ENCODE measurements at regions not wholly inside any gene's neighbourhood (a gene's known extent, or its start where the extent isn't known, plus 50 kb on each side); places are given as distances from the start of the nearest gene placed in this dataset.
A peak's percentile ranks its signal among the peaks of the same experiment; 100 is the strongest.

DNA sequence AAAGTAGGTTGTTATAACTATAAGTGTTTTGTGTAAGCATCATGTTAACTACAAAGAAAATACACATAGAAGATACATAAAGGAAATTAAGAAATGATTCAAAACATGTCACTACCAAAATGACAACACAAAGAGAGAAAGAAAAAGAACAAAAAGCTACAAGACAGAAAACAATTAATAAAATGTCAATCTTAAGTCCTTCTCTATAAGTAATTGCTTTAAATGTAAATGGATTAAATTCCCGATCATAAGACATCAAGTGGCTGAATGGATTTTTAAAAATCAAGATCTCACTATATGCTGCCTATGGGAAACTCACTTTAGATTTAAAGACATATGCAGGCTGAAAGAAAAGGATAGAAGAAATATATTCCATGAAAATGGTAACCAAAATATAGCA is 232.3 kb upstream of the NFIA start:
- H2BK15ac ChIP-seq (ENCODE audit: low read depth, poor library complexity, severe bottlenecking): no peak overlapping the region
- no peak overlapping the region for H3K14ac ChIP-seq (ENCODE audit: low read length in 2 of 2)
- no peak overlapping the region for H3K9ac ChIP-seq (ENCODE audit: low read length)
- no peak overlapping the region for H2BK12ac ChIP-seq (ENCODE audit: low read length in 2 of 2)
- no peaks in the 10 kb centered on the region for H3K9me3 ChIP-seq (ENCODE audit: control insufficient read depth, low read length)
- H3K27ac ChIP-seq (ENCODE audit: low read length, poor library complexity, severe bottlenecking): no peak overlapping the region
- H2BK120ac ChIP-seq (ENCODE audit: low read depth, low read length): no peak overlapping the region
- no peak overlapping the region for H3K18ac ChIP-seq (ENCODE audit: low read depth in 1 of 2, low read length in 2 of 2)
- H2AK5ac ChIP-seq (ENCODE audit: low read length, severe bottlenecking): no peak overlapping the region
- H3K4me3 ChIP-seq (ENCODE audit: insufficient read depth in 1 of 2, low read depth in 1 of 2, low read length in 2 of 2): no peak overlapping the region
- H4K91ac ChIP-seq (ENCODE audit: low read length): no peak overlapping the region
- no peak overlapping the region for H4K8ac ChIP-seq (ENCODE audit: low read length)
- no peak overlapping the region for H2AFZ ChIP-seq (ENCODE audit: low read depth, low read length)
- H3K23ac ChIP-seq (ENCODE audit: low read length in 2 of 2): no peak overlapping the region
- no peak overlapping the region for H3K4me2 ChIP-seq (ENCODE audit: low read length, poor library complexity, severe bottlenecking)
- H3K4me1 ChIP-seq (ENCODE audit: control insufficient read depth, insufficient read depth, low read depth, low read length): no peaks in the 10 kb centered on the region
- no peaks in the 10 kb centered on the region for H3K36me3 ChIP-seq (ENCODE audit: control insufficient read depth in 1 of 2, insufficient read depth in 2 of 2, low read depth in 1 of 2, low read length in 2 of 2)
- H3K4ac ChIP-seq (ENCODE audit: low read depth in 1 of 2, low read length in 2 of 2): no peak overlapping the region
- no CpG with 5 or more reads among the region's 1 CpG for WGBS
- DNase-seq: no peak
- H2BK5ac ChIP-seq (ENCODE audit: low read depth, low read length, poor library complexity, severe bottlenecking): no peak overlapping the region
- no peaks in the 10 kb centered on the region for H3K27me3 ChIP-seq (ENCODE audit: control insufficient read depth in 1 of 2, insufficient read depth in 1 of 2, low read length in 2 of 2)
- H3K79me1 ChIP-seq (replicated peaks; ENCODE audit: low read length, poor library complexity, severe bottlenecking): no peaks in the 10 kb centered on the region

DNA sequence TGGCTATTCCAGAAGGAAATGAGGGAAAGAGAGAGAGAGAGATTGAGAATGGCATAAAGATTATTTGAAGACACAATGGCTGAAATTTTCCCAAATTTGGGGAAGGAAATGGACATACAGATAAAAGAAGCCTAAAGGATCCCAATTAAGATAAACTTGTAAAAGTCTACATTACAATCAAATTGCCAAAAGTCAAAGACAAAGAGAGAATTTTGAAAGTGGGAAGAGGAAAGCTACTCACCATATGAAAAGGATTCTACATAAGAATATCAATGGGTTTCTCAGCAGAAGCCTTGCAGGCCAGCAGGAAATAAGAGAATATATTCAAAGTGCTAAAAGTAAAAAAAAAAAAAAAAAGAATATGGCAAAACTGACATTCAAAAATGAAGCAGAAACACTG is 233.0 kb upstream of the NFIA start:
- no peak overlapping the region for H4K91ac ChIP-seq (ENCODE audit: low read length)
- no peaks in the 10 kb centered on the region for H3K79me1 ChIP-seq (replicated peaks; ENCODE audit: low read length, poor library complexity, severe bottlenecking)
- H3K36me3 ChIP-seq (ENCODE audit: control insufficient read depth in 1 of 2, insufficient read depth in 2 of 2, low read depth in 1 of 2, low read length in 2 of 2): no peaks in the 10 kb centered on the region
- H4K8ac ChIP-seq (ENCODE audit: low read length): no peak overlapping the region
- H2AFZ ChIP-seq (ENCODE audit: low read depth, low read length): no peak overlapping the region
- no peak overlapping the region for H3K4me3 ChIP-seq (ENCODE audit: insufficient read depth in 1 of 2, low read depth in 1 of 2, low read length in 2 of 2)
- H2BK5ac ChIP-seq (ENCODE audit: low read depth, low read length, poor library complexity, severe bottlenecking): no peak overlapping the region
- H3K4ac ChIP-seq (ENCODE audit: low read depth in 1 of 2, low read length in 2 of 2): no peak overlapping the region
- H2AK5ac ChIP-seq (ENCODE audit: low read length, severe bottlenecking): no peak overlapping the region
- no peak for DNase-seq
- no peak overlapping the region for H2BK12ac ChIP-seq (ENCODE audit: low read length in 2 of 2)
- H3K23ac ChIP-seq (ENCODE audit: low read length in 2 of 2): no peak overlapping the region
- no peak overlapping the region for H2BK120ac ChIP-seq (ENCODE audit: low read depth, low read length)
- no peak overlapping the region for H3K14ac ChIP-seq (ENCODE audit: low read length in 2 of 2)
- no peak overlapping the region for H3K18ac ChIP-seq (ENCODE audit: low read depth in 1 of 2, low read length in 2 of 2)
- H3K27ac ChIP-seq (ENCODE audit: low read length, poor library complexity, severe bottlenecking): no peak overlapping the region
- H3K4me1 ChIP-seq (ENCODE audit: control insufficient read depth, insufficient read depth, low read depth, low read length): no peaks in the 10 kb centered on the region
- H3K9ac ChIP-seq (ENCODE audit: low read length): no peak overlapping the region
- no peak overlapping the region for H3K4me2 ChIP-seq (ENCODE audit: low read length, poor library complexity, severe bottlenecking)
- H3K9me3 ChIP-seq (ENCODE audit: control insufficient read depth, low read length): no peaks in the 10 kb centered on the region
- no peak overlapping the region for H2BK15ac ChIP-seq (ENCODE audit: low read depth, poor library complexity, severe bottlenecking)
- no peaks in the 10 kb centered on the region for H3K27me3 ChIP-seq (ENCODE audit: control insufficient read depth in 1 of 2, insufficient read depth in 1 of 2, low read length in 2 of 2)

DNA sequence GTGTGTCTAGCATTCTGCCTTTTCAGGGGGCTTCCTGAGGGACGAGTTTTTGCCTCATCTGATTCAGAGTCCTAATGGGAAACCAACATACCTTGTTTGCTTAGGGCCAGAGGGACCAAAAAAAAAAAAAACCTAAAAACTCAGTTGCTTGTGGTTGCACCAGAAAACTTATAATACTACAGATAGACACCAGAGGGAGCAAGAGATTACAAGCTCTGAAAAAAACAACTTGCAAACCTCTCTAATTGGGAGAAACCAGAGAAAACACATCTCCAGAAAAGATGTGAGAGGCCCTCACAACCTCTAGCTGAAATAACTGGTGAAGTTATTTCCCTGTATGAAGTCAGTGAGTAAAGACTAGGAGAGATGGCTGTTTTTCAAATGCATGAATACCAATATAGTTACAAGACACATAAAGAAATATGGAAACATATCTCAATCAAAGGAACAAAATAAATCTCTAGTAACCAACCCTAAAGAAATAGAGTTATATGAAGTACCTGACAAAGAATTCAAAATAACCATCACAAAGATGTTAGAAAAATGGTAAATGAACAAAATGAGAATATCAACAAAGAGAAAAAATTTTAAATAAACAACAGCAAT is 233.7 kb upstream of the NFIA start:
- Histone ChIP-seq H3K36me3 (ENCODE audit: control insufficient read depth in 1 of 2, insufficient read depth in 2 of 2, low read depth in 1 of 2, low read length in 2 of 2) (no peaks in the 10 kb centered on the region), H3K4ac (ENCODE audit: low read depth in 1 of 2, low read length in 2 of 2) (no peak overlapping the region), H2BK5ac (ENCODE audit: low read depth, low read length, poor library complexity, severe bottlenecking) (no peak overlapping the region), H4K91ac (ENCODE audit: low read length) (no peak overlapping the region), H4K8ac (ENCODE audit: low read length) (no peak overlapping the region), H2AK5ac (ENCODE audit: low read length, severe bottlenecking) (no peak overlapping the region), H3K9me3 (ENCODE audit: control insufficient read depth, low read length) (no peaks in the 10 kb centered on the region), H3K79me1 (replicated peaks; ENCODE audit: low read length, poor library complexity, severe bottlenecking) (no peaks in the 10 kb centered on the region), H3K23ac (ENCODE audit: low read length in 2 of 2) (no peak overlapping the region), H2BK15ac (ENCODE audit: low read depth, poor library complexity, severe bottlenecking) (no peak overlapping the region), H3K27ac (ENCODE audit: low read length, poor library complexity, severe bottlenecking) (no peak overlapping the region), H3K4me3 (ENCODE audit: insufficient read depth in 1 of 2, low read depth in 1 of 2, low read length in 2 of 2) (no peak overlapping the region), H3K27me3 (ENCODE audit: control insufficient read depth in 1 of 2, insufficient read depth in 1 of 2, low read length in 2 of 2) (no peaks in the 10 kb centered on the region), H3K4me2 (ENCODE audit: low read length, poor library complexity, severe bottlenecking) (no peak overlapping the region), H3K4me1 (ENCODE audit: control insufficient read depth, insufficient read depth, low read depth, low read length) (no peaks in the 10 kb centered on the region), H3K18ac (ENCODE audit: low read depth in 1 of 2, low read length in 2 of 2) (no peak overlapping the region), H3K14ac (ENCODE audit: low read length in 2 of 2) (no peak overlapping the region), H2BK12ac (ENCODE audit: low read length in 2 of 2) (no peak overlapping the region), H3K9ac (ENCODE audit: low read length) (no peak overlapping the region), H2AFZ (ENCODE audit: low read depth, low read length) (no peak overlapping the region), H2BK120ac (ENCODE audit: low read depth, low read length) (no peak overlapping the region)
- DNase-seq: peak; percentile 40
- WGBS: 0% methylated on average over 1 of the region's 1 CpG

DNA sequence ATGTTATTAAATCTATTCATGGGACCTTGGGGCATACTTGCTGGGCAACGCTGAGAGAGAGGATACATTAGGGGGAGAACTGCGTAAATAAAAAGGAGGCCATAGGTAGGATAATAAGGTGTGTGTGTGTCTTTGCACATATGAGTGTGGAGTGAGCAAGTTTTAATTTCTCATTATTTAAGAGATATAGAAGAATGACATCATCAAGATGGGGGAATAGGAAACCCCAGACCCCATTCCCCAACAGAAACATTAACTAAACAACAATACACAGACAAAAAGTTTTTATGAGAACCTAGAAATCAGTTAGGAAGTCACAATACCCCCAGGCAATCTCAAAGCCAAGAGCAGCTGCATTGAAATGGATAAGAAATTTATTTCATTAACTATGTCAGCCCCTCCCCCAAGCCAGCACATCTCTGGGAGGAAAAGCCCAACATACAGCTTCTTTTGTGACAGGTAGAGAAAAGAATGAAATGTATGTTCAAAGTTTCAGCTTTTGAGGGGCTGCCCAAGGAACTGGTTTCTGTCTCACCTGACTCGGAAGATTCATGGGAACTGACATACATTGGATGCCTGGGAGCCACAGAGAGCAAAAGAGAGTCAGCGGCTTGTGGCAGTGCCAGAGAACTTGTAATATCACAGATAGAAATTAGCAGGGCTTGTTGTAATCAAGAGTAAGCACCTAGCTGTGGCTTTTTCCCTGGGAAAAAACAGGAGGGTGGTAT is 234.3 kb upstream of the NFIA start:
- Histone ChIP-seq H3K79me1 (replicated peaks; ENCODE audit: low read length, poor library complexity, severe bottlenecking) (no peaks in the 10 kb centered on the region), H3K23ac (ENCODE audit: low read length in 2 of 2) (no peak overlapping the region), H3K4me2 (ENCODE audit: low read length, poor library complexity, severe bottlenecking) (no peak overlapping the region), H3K14ac (ENCODE audit: low read length in 2 of 2) (no peak overlapping the region), H3K27ac (ENCODE audit: low read length, poor library complexity, severe bottlenecking) (no peak overlapping the region), H3K9ac (ENCODE audit: low read length) (no peak overlapping the region), H2AK5ac (ENCODE audit: low read length, severe bottlenecking) (no peak overlapping the region), H4K8ac (ENCODE audit: low read length) (no peak overlapping the region), H3K4me3 (ENCODE audit: insufficient read depth in 1 of 2, low read depth in 1 of 2, low read length in 2 of 2) (no peak overlapping the region), H3K9me3 (ENCODE audit: control insufficient read depth, low read length) (no peaks in the 10 kb centered on the region), H2AFZ (ENCODE audit: low read depth, low read length) (no peak overlapping the region), H3K4me1 (ENCODE audit: control insufficient read depth, insufficient read depth, low read depth, low read length) (no peaks in the 10 kb centered on the region), H2BK5ac (ENCODE audit: low read depth, low read length, poor library complexity, severe bottlenecking) (no peak overlapping the region), H3K4ac (ENCODE audit: low read depth in 1 of 2, low read length in 2 of 2) (no peak overlapping the region), H2BK12ac (ENCODE audit: low read length in 2 of 2) (no peak overlapping the region), H3K18ac (ENCODE audit: low read depth in 1 of 2, low read length in 2 of 2) (no peak overlapping the region), H2BK15ac (ENCODE audit: low read depth, poor library complexity, severe bottlenecking) (no peak overlapping the region), H2BK120ac (ENCODE audit: low read depth, low read length) (no peak overlapping the region), H3K36me3 (ENCODE audit: control insufficient read depth in 1 of 2, insufficient read depth in 2 of 2, low read depth in 1 of 2, low read length in 2 of 2) (no peaks in the 10 kb centered on the region), H3K27me3 (ENCODE audit: control insufficient read depth in 1 of 2, insufficient read depth in 1 of 2, low read length in 2 of 2) (no peaks in the 10 kb centered on the region), H4K91ac (ENCODE audit: low read length) (no peak overlapping the region)
- WGBS: 80% methylated on average over 4 of the region's 4 CpGs
- DNase-seq: no peak
